T-helper 17 cell (primary cell): ENCODE measurements at regions not wholly inside any gene's neighbourhood (a gene's known extent, or its start where the extent isn't known, plus 50 kb on each side); places are given as distances from the start of the nearest gene placed in this dataset.
"Not testable (repeated sequence)": the region's sequence is repeated elsewhere in the genome, so short reads cannot be mapped to it uniquely, and the experiment has no call there.

Experiments used
- ATAC-seq: fragments of 150-1000 bp; cut with Tn5 transposase; 2 replicates; pipeline ENCODE4 v1.10.0; 2021; ENCODE audit warnings: mild to moderate bottlenecking, moderate library complexity
- DNase-seq, 3 donors: peaks; one replicate each; pipeline versions ENCODE4 v3.0.0 to v3.0.0-alpha.2; 2020 to 2021
- H3K9me3 ChIP-seq: one replicate; pipeline ENCODE4 v1.7.0; 2013; ENCODE audit warnings: low read length, mild to moderate bottlenecking; ENCODE audit not compliant: control insufficient read depth, poor library complexity, severe bottlenecking
- H3K27ac Mint-ChIP-seq: one replicate; pipeline ENCODE4 v1.8.0; 2022; ENCODE audit warnings: mild to moderate bottlenecking, moderate library complexity, mixed read lengths
- H3K27me3 Mint-ChIP-seq: one replicate; pipeline ENCODE4 v1.8.0; 2022; ENCODE audit warnings: mixed read lengths
- H3K36me3 Mint-ChIP-seq: one replicate; pipeline ENCODE4 v1.8.0; 2022; ENCODE audit warnings: low read depth, mixed read lengths
- H3K4me1 Mint-ChIP-seq: one replicate; pipeline ENCODE4 v1.8.0; 2022; ENCODE audit warnings: mild to moderate bottlenecking, mixed read lengths
- H3K4me3 Mint-ChIP-seq: one replicate; pipeline ENCODE4 v1.8.0; 2022; ENCODE audit warnings: mild to moderate bottlenecking, moderate library complexity, mixed read lengths

DNA sequence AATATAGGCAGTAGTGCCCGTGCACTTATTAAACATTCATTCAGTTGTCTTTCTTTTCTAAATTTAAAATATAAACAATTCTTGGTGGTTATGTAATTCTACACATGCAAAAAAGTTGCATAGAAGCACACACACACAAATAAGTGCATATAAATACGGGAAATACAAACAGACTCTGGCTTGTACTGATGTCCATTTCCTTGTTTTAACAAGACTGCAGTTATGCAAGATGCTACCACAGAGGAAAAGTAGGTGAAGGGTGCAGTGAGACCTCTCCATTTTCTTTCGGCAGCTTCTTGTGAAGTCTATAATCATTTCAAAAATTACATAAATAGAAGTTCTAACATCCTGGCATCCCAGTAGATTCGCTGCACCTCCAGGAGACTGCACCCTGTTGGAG, 130.6 kb upstream of the BCL6 start:
- no peaks in the 10 kb centered on the region for H3K27me3 Mint-ChIP-seq
- H3K4me1 Mint-ChIP-seq, result no peaks in the 10 kb centered on the region
- no peaks in the 10 kb centered on the region for H3K9me3 ChIP-seq
- ATAC-seq (no peak), DNase-seq (no peak)
- H3K27ac Mint-ChIP-seq, result no peak overlapping the region
- H3K4me3 Mint-ChIP-seq, result no peak overlapping the region
- no peaks in the 10 kb centered on the region for H3K36me3 Mint-ChIP-seq

DNA sequence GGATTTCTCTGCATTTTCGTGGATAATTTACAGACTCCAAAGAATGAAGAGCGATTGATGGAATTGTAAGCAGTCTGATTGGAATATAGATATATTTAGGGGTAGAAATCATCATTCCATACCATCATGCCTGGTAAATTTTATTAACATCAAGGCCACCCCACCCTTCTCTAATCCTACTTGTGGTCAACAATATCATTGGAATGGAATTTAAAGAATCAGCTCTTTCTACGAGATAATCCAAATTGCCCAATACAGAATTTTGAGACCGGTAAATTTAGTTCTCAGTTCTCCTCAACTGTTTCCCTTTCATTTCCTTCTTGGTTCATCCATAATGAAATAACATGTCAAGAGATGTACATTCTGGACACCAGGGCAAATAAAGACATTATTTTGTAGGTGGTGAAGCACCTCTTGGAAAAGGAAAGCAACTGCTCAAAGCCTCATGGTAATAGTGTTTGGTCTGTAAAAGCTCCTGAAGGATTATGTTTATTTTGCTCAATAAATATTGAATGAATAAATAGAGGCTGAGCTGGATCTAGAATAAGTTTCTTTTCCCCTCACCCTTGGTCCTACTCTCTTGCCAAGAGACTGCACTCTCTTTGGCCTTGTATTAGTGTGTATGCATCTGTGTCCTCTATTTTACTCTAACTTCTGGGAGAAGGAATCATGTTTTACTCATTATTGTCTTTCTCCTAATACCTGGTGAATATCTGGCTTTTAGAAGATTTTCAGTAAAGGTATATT, 133.7 kb upstream of the BCL6 start:
- no peak for ATAC-seq
- Mint-ChIP-seq H3K36me3 (no peaks in the 10 kb centered on the region), H3K27me3 (no peaks in the 10 kb centered on the region), H3K4me3 (no peak overlapping the region), H3K27ac (no peak overlapping the region), H3K4me1 (peaks cover 4% of the 10 kb centered on the region)
- DNase-seq, result no peak
- no peaks in the 10 kb centered on the region for H3K9me3 ChIP-seq

DNA sequence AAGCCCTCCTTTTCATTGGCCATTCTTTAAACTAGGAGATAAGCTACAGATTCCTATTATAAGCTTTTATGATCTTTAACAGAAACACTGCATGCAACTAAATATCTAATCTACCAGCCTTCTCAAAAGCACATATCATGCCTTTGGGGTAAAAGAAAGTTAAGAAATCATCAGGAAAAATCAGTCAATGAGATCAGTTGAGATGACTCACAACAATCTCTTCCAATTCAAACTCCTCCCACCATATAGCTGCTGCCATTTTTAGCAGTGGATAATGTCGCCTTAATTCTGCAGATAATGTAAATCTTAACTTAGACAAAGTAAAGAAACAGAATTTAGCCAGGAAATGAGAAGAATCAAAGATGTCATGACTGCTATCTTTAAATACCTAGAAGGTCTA, 135.2 kb upstream of the BCL6 start:
- DNase-seq (no peak), ATAC-seq (no peak)
- no peak overlapping the region for H3K27ac Mint-ChIP-seq
- H3K36me3 Mint-ChIP-seq, result peaks cover 2% of the 10 kb centered on the region
- H3K4me3 Mint-ChIP-seq, result no peak overlapping the region
- peaks cover 6% of the 10 kb centered on the region for H3K4me1 Mint-ChIP-seq
- H3K9me3 ChIP-seq, result no peaks in the 10 kb centered on the region
- no peaks in the 10 kb centered on the region for H3K27me3 Mint-ChIP-seq

DNA sequence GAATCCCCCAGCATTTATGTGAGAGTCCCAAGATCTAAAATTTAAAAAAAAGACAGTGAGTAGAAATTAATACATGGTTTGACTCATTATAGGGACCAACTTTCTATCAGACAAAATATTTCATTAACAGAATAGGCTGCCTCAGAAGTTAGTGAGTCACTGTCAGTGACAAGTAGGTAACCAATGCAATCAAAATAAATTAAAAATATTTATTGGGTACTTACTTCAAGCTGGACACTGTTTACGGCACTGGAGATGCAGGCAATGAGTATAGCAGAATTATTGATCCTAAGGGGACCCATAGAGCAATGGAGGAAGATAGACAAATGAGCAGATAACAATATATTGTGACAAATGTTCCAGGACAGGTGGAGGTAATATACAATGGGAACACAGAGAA, 135.6 kb upstream of the BCL6 start:
- H3K9me3 ChIP-seq, result no peaks in the 10 kb centered on the region
- DNase-seq (no peak), ATAC-seq (no peak)
- Mint-ChIP-seq H3K4me1 (peaks cover 6% of the 10 kb centered on the region), H3K27ac (no peak overlapping the region), H3K27me3 (no peaks in the 10 kb centered on the region), H3K36me3 (peaks cover 2% of the 10 kb centered on the region), H3K4me3 (no peak overlapping the region)

DNA sequence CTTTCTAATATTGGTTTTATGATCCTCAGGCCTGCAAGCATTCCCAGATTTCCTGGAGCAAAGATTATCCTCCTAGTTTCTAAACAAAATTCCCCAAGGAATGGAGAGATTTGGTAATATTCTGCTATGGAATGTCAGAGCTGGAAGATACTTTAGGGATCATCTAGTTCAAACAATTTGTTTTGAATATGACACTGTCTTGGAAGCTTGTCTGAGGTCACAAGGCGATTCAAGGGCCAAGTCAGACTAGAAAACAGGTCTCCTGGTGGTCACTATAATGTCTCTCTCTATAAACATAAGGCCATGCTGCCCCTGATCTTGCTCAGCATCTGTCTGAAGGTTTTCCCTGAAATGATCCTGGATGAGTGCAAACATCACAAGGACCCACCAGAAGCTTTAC, 143.4 kb upstream of the BCL6 start:
- Mint-ChIP-seq H3K4me1 (peaks cover 9% of the 10 kb centered on the region), H3K27ac (no peak overlapping the region), H3K4me3 (no peak overlapping the region), H3K36me3 (peaks cover 4% of the 10 kb centered on the region), H3K27me3 (no peaks in the 10 kb centered on the region)
- H3K9me3 ChIP-seq, result no peaks in the 10 kb centered on the region
- no peak for DNase-seq
- ATAC-seq, result no peak

DNA sequence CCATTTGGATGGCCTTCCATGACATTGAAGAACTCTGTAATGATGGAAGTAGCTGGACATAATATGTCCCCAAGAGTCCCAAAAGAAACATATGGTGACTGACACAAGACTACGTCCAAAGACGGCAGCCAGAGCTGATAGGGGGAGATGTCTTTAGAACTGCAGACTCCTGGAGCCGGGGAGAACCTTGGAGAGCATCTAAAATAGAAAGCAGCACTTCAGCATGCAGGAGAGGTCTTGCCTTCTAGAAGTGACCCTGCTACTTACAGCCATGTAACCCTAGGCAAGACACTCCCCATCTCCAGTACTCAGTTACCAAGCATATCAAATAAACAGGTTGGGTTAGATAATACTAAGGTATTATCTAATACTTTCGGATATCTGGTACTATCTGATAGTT, 143.8 kb upstream of the BCL6 start:
- Mint-ChIP-seq H3K36me3 (peaks cover 4% of the 10 kb centered on the region), H3K4me1 (peaks cover 7% of the 10 kb centered on the region), H3K27me3 (no peaks in the 10 kb centered on the region), H3K27ac (no peak overlapping the region), H3K4me3 (no peak overlapping the region)
- H3K9me3 ChIP-seq, result no peaks in the 10 kb centered on the region
- DNase-seq, result no peak
- no peak for ATAC-seq

DNA sequence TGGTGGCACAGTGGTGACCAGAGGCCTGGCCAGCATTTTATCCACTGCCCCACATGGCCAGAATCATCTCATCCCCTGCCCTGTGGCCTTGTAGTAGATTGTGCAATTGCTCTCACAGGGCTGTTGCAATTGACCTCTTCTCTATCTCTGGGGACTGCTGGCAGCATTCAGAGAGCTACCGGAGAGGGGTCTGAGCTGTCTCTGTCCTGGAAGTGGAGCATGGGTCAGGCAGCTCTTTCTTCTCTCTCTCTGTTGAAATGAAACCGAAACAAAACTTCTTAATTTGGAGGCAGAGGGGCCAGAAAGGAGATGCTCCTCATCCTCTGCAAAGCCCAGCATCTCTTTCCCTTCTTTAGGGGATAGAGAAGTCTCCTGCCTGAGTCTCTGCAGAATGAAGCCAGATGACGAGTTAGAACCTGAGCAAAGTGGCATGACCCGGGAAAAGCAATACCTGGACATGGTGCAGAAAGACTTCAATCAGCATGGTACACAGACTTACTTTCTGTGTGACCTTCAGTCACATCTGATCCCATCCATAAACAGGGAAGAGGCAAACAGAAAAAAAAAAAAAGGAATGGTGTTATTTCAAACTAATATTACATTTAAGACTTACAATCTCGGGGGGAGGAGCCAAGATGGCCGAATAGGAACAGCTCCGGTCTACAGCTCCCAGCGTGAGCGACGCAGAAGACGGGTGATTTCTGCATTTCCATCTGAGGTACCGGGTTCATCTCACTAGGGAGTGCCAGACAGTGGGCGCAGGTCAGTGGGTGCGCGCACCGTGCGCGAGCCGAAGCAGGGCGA, 144.5 kb upstream of the BCL6 start:
- peaks cover 5% of the 10 kb centered on the region for H3K4me1 Mint-ChIP-seq
- DNase-seq (no peak), ATAC-seq (no peak)
- H3K27me3 Mint-ChIP-seq, result no peaks in the 10 kb centered on the region
- H3K4me3 Mint-ChIP-seq, result no peak overlapping the region
- H3K27ac Mint-ChIP-seq, result peak overlapping the region; percentile 27
- H3K9me3 ChIP-seq, result no peaks in the 10 kb centered on the region
- H3K36me3 Mint-ChIP-seq, result peaks cover 4% of the 10 kb centered on the region

DNA sequence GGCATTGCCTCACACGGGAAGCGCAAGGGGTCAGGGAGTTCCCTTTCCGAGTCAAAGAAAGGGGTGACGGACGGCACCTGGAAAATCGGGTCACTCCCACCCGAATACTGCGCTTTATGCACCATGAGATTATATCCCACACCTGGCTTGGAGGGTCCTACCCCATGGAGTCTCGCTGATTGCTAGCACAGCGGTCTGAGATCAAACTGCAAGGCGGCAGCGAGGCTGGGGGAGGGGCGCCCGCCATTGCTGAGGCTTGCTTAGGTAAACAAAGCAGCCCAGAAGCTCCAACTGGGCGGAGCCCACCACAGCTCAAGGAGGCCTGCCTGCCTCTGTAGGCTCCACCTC, 145.1 kb upstream of the BCL6 start:
- peak overlapping the region; percentile 27 for H3K27ac Mint-ChIP-seq
- not testable (repeated sequence) for H3K27me3 Mint-ChIP-seq, H3K4me3 Mint-ChIP-seq, H3K36me3 Mint-ChIP-seq, ATAC-seq, DNase-seq, H3K4me1 Mint-ChIP-seq, H3K9me3 ChIP-seq

DNA sequence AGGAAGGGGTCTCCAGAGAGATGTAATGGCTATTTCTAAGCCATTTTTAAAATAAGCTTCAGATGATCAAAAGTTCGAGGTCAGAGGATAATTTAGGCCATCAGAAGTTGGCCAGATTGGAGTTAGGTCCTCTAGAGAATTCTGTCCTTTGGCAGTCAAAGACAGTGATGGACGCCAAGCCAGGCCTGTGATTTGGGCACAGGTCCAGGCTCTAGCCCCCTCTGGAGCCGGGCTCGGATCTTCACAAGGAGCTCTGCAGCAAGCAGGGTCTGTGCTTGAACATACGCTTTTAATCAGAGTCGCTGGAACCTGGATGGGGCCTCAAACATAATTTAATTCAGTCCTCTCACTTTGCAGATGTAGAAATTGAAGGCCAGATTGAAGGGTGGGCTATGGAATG, 151.4 kb upstream of the BCL6 start:
- Mint-ChIP-seq H3K27ac (no peak overlapping the region), H3K36me3 (no peaks in the 10 kb centered on the region), H3K4me1 (no peaks in the 10 kb centered on the region), H3K4me3 (no peak overlapping the region), H3K27me3 (no peaks in the 10 kb centered on the region)
- H3K9me3 ChIP-seq, result no peaks in the 10 kb centered on the region
- no peak for ATAC-seq
- no peak for DNase-seq

DNA sequence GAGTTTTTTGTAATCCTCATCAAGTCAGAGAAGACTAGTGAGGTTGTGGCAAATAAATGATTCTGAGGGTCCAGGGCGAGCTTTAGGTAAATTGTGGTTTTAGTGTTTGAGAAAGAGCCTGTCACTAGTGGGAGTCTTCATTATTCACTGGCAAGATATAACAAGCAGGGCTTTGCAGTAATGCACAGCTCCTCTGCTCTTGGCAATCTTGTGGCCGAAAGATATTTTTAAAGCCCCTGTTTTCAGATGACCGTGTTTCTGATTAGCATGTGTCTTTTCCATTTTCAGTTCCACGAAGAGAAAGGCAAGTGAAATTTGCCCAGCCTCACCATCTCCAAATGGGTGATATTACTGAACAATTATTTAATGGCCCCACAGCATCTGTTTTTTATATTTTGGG, 154.0 kb upstream of the BCL6 start:
- H3K4me1 Mint-ChIP-seq, result no peaks in the 10 kb centered on the region
- H3K27me3 Mint-ChIP-seq, result no peaks in the 10 kb centered on the region
- no peak for DNase-seq
- H3K36me3 Mint-ChIP-seq, result no peaks in the 10 kb centered on the region
- H3K27ac Mint-ChIP-seq, result no peak overlapping the region
- H3K9me3 ChIP-seq, result no peaks in the 10 kb centered on the region
- ATAC-seq, result no peak
- H3K4me3 Mint-ChIP-seq, result no peak overlapping the region

DNA sequence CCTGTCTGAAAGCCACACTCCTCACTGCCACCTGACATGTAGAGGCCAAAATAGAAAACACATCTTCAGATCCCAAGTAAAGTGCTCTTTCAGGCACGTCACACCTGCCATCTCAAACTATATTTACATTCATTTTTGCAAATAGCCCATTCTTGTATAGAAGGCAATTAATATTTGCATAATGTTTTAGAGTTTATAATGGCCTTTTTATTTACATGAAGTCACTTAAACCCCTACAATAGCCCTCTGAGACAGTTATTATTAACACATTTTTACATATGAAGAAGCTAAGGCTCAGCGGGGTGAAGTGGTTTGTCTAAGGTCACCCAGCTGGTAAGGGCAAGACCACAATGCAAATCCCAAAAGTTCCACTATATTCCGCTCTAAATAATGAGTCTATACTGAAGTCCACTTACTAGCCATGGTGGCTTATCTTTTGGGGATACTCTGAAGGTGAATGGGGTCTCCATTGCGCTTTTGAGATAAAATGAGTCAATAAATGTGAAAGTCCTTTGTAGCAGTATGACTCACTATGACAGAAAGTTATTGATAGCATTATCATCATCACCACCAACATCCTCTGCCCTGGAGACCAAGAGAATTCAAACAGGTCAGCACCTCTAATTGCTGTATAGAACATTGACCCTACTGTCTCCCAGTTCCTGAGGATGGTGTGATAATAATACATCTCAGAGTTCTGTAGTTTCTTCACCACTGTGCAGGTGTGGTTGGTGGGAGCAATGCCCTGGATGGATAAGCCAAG, 155.9 kb upstream of the BCL6 start:
- no peak for DNase-seq
- no peaks in the 10 kb centered on the region for H3K27me3 Mint-ChIP-seq

DNA sequence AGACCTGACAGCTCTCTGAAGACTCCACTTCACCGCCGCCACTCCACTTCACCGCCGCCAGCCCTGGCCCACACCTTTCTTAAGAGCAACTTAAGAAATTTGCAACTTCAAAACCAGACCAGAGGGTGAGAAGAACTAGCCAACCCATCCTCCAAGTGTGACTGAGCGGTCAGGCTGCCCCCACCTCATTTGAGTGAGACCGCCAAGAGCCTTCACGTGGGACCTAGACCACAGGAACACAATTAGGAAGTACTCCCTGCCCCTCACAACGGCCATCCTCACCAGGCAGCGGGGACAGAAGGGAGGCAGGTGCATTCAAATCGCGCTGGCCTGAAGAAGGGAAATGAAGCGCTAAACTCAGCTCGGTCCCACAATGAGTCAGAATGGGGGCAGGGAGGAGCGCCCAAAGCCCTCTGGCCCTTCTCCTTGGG, 156.8 kb upstream of the BCL6 start:
- H3K4me1 Mint-ChIP-seq, result no peaks in the 10 kb centered on the region
- no peaks in the 10 kb centered on the region for H3K27me3 Mint-ChIP-seq
- no peak overlapping the region for H3K4me3 Mint-ChIP-seq
- DNase-seq (no peak), ATAC-seq (no peak)
- H3K27ac Mint-ChIP-seq, result no peak overlapping the region
- H3K9me3 ChIP-seq, result no peaks in the 10 kb centered on the region
- no peaks in the 10 kb centered on the region for H3K36me3 Mint-ChIP-seq

More for the DNA sequence above, 155.9 kb upstream of the BCL6 start:
- Mint-ChIP-seq H3K27ac (no peak overlapping the region), H3K4me3 (no peak overlapping the region), H3K4me1 (no peaks in the 10 kb centered on the region), H3K36me3 (no peaks in the 10 kb centered on the region)
- no peaks in the 10 kb centered on the region for H3K9me3 ChIP-seq
- no peak for ATAC-seq

DNA sequence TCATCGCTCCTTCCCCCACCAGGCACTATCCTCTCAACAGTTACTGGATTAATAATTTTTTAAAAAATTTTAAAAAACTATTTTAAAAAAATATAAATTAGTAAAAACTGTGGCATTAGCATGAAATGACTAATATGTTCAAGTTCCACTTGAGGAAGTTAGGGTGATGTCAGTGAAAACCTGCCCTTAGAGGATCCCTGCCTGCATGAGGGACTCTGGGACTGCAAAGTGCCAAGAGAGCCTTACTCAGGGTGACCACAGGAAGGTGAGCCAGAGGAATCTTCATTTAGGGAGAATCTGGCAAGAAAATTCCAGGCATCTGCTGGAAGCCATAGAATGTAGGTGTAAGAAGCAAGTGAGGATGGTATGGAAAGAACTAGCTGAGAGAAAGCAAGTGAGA, 157.7 kb upstream of the BCL6 start:
- DNase-seq, result no peak
- no peak for ATAC-seq
- no peaks in the 10 kb centered on the region for H3K9me3 ChIP-seq
- no peaks in the 10 kb centered on the region for H3K4me1 Mint-ChIP-seq
- no peaks in the 10 kb centered on the region for H3K27me3 Mint-ChIP-seq
- no peak overlapping the region for H3K27ac Mint-ChIP-seq
- H3K36me3 Mint-ChIP-seq, result no peaks in the 10 kb centered on the region
- no peak overlapping the region for H3K4me3 Mint-ChIP-seq
